DMS114 treated with DMSO at 0.1 percent for 48 hours (cell line): ENCODE measurements at regions not wholly inside any gene's neighbourhood (a gene's known extent, or its start where the extent isn't known, plus 50 kb on each side); places are given as distances from the start of the nearest gene placed in this dataset.

ENCODE experiments used
- DNase-seq: peaks from one replicate; lab custom pipeline; 2025; ENCODE audit not compliant: unreplicated experiment; lab: John Stamatoyannopoulos, UW

GRCh38 chr22:22098457-22099193 lies 116.0 kb upstream of the TOP3B start:
- no peak for DNase-seq

GRCh38 chr22:22097727-22098228 lies 115.2 kb upstream of the TOP3B start:
- DNase-seq = no peak

GRCh38 chr22:22094921-22095320 lies 112.3 kb upstream of the TOP3B start:
- DNase-seq = no peak

DNA sequence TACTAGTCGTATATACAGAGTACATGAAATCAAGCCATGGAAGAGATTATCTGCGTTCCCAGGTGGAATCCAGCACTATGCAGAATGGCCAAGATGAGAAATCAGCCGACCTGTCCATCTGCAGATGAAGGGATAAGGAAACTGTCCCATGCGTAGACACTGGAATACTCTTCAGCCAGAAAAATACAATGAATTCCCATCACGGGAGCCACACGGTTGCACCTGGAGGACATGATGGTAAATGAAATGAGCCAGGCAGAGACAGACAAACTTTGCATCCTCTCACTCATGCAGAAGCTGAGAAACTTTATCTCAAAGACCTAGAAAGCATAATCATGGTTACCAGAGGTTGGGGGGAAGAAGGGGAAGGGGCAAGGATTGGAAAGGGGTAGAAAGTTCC lies 111.9 kb upstream of the TOP3B start:
- no peak for DNase-seq

GRCh38 chr22:22093743-22094142 lies 111.2 kb upstream of the TOP3B start:
- no peak for DNase-seq

GRCh38 chr22:22092974-22093373 lies 110.4 kb upstream of the TOP3B start:
- DNase-seq = no peak

GRCh38 chr22:22092101-22092500 lies 109.5 kb upstream of the TOP3B start:
- DNase-seq = no peak

DNA sequence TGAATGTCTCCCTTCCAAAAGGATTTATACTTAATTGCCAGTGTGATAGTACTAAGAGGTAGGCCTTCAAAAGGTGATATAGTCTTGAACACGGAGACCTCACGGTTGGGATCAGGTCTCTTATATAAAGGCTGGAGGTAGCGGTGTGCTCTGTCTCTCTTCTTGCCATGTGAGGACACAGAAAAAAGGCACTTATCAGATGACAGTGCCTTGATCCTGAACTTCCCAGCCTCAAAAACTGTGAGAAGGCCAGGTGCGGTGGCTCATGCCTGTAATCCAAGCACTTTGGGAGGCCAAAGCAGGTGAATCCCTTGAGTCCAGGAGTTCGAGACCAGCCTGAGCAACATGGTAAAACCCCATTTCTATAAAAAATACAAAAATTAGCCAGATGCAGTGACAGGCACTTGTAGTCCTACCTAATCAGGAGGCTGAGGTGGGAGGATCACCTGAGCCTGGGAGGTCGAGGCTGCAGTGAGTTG lies 108.9 kb upstream of the TOP3B start:
- DNase-seq = no peak

GRCh38 chr22:22090650-22091399 lies 108.2 kb upstream of the TOP3B start:
- DNase-seq = no peak

GRCh38 chr22:22089459-22090308 lies 107.1 kb upstream of the TOP3B start:
- DNase-seq = no peak

DNA sequence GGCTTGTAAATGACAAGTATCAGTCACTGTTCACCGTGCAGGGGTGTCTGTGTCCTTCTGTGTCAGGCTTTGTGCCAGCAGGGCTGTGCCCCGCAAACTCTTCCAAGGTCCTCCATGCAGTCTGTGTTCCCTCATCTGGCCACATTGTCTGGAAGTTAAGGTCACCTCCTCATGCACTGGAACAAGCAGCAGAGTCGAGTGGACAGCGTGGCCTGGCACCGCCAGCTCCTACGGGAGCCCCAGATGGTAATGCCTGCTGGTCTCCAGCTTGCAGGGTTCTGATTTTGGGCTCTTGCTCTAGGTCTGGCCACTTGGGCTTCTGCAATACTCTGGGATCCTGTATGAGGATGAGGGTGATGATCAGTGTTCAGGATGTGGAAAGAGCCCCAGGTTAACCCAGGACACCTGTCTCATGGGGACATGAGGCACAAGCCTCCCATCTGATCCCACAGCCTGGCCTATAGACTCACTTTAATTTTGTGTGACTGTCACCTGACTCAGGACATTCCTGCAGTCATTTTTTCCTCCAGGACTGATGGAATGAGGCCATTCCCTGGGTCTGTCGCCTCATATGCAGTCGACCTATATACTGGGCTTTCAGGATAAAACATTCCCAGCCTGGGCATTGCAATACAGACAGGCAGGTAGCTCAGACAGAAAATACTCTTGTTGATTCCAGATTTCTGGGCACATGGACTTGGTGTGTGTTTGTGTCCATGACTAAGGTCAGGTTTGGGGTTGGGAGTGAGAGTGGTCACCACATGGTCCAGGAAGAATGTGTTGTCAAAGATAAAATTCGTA lies 106.3 kb upstream of the TOP3B start:
- no peak for DNase-seq

GRCh38 chr22:22087854-22088657 lies 105.5 kb upstream of the TOP3B start:
- DNase-seq = no peak

DNA sequence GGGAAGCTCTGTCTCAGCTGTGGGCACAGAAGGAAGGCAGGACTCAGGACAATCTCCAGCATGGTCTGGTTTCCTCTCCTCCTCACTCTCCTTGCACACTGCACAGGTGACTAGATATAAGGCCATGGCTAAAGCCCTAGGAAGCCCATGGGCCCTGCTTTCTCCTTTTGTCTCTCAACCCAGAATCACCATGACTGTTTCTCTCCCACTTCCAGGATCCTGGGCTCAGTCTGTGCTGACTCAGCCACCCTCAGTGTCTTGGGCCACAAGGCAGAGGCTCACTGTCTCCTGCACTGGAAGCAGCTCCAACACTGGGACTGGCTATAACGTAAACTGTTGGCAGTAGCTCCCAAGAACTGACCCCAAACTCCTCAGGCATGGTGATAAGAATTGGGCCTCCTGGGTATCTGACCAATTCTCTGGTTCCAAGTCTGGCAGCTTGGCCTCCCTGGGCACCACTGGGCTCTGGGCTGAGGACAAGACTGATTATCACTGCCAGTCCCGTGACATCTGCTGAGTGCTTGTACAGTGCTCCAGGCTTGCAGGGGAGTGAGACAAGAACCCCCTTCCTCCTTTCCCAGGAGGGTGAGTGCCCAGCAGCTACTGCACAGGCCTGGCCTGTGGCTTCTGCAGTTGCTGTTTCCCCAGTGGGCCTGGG lies 104.0 kb upstream of the TOP3B start:
- no peak for DNase-seq

- DNase-seq = no peak
Measured at GRCh38 chr22:22085702-22086500, 103.3 kb upstream of the TOP3B start.

- DNase-seq = no peak
Measured at GRCh38 chr22:22084089-22084711, 101.6 kb upstream of the TOP3B start.

DNA sequence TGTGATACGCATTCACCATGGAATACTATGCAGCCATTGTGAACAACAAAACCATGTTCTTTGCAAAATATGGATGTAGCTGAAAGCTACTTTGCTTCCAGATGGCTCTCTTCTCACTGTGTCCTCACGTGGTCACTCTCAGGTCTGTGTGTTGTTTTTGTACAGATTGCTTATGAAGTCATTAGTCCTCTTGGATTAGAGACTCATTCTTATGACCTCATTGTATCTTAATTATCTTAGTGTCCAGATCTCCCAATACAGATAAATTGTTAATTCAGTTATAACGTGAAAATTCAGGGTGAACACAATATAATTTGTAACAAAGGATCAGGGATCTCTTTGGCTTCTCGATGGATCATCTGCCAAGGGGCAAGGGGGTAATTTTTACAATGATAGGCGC lies 100.4 kb upstream of the TOP3B start:
- DNase-seq = no peak

DNA sequence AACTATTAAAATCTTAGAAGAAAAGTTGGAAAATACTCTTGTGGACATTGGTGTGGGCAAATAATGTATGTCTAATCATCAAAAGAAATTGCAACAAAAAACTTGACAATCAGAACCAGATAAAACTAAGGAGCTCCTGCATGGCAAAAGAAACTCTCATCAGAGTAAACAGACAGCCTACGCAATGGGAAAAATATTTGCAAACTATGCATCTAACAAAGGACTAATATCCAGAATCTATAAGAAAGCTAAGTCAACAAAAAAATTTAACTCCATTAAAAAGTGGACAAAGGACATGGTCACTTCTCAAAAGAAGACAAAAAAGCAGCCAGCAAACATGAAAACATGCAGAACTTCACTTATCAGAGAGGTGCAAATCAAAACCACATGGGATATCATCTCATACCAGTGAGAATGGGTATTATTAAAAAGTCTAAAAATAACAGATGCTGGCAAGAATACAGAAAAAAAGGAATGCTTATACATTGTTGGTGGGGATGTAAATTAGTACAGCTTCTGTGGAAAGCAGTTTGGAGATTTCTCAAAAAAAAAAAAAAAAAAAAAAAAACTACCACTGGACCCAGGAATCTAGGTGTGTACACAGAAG lies 99.7 kb upstream of the TOP3B start:
- DNase-seq = no peak

- no peak for DNase-seq
Measured at GRCh38 chr22:22080270-22080669, 97.7 kb upstream of the TOP3B start.
